Memory B cell (primary cell): ENCODE measurements at regions not wholly inside any gene's neighbourhood (a gene's known extent, or its start where the extent isn't known, plus 50 kb on each side); places are given as distances from the start of the nearest gene placed in this dataset.
"Not testable (repeated sequence)": the region's sequence is repeated elsewhere in the genome, so short reads cannot be mapped to it uniquely, and the experiment has no call there.

Source experiments
- ATAC-seq: fragments of 150-1000 bp; cut with Tn5 transposase; 2 replicates; pipeline ENCODE4 v1.10.0; 2021; ENCODE audit warnings: low read depth, mild to moderate bottlenecking, moderate library complexity
- DNase-seq, 2 donors: peaks; one replicate each; pipeline ENCODE4 v3.0.0; 2022; ENCODE audit warnings: low spot score in 2 of 2
- H3K27ac Mint-ChIP-seq: one replicate; pipeline ENCODE4 v1.8.0; 2022; ENCODE audit warnings: mild to moderate bottlenecking, moderate library complexity, mixed read lengths
- H3K27me3 Mint-ChIP-seq: one replicate; pipeline ENCODE4 v1.8.0; 2022; ENCODE audit warnings: mixed read lengths
- H3K36me3 Mint-ChIP-seq: one replicate; pipeline ENCODE4 v1.8.0; 2022; ENCODE audit warnings: mild to moderate bottlenecking, mixed read lengths
- H3K4me1 Mint-ChIP-seq: one replicate; pipeline ENCODE4 v1.8.0; 2022; ENCODE audit warnings: mixed read lengths
- H3K4me3 Mint-ChIP-seq: one replicate; pipeline ENCODE4 v1.8.0; 2022; ENCODE audit warnings: mild to moderate bottlenecking, moderate library complexity, mixed read lengths
- H3K9me3 Mint-ChIP-seq: one replicate; pipeline ENCODE4 v1.8.0; 2022; ENCODE audit warnings: mixed read lengths

DNA sequence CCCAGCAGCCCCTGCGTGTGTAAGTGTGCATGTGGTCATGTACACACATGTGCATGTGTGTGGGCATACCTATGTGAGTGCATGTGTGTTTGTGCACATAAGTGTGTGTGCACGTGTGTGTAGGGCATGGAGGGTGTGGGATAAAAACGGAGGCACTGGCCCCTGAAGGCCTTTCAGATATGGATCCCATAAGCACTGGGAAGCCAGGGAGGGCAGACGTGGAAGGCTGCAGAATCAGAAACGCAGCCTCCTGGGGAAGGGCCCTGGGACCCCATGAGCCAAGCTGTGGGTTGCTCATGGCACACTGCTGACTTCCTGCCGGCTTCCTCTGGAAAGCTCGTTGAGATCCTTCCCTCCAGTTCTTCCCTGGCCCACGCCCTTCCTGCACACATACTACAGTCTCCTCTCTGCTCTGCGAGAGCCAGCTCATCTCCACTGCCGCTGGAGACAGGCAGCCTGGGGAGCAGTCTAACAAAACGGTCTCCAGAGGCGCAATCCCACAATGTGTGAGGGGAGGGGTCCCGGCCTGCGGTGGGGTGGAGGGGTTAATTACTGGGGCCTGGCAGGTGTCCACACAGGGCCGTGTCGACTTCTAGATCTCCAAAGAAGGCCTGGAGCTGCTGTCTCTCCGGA is 435.2 kb upstream of the B3GAT1 start:
- Mint-ChIP-seq H3K36me3 (no peaks in the 10 kb centered on the region), H3K4me1 (no peaks in the 10 kb centered on the region), H3K27ac (no peak overlapping the region), H3K27me3 (peaks cover 13% of the 10 kb centered on the region), H3K9me3 (no peaks in the 10 kb centered on the region), H3K4me3 (no peak overlapping the region)
- ATAC-seq, result no peak
- no peak for DNase-seq

DNA sequence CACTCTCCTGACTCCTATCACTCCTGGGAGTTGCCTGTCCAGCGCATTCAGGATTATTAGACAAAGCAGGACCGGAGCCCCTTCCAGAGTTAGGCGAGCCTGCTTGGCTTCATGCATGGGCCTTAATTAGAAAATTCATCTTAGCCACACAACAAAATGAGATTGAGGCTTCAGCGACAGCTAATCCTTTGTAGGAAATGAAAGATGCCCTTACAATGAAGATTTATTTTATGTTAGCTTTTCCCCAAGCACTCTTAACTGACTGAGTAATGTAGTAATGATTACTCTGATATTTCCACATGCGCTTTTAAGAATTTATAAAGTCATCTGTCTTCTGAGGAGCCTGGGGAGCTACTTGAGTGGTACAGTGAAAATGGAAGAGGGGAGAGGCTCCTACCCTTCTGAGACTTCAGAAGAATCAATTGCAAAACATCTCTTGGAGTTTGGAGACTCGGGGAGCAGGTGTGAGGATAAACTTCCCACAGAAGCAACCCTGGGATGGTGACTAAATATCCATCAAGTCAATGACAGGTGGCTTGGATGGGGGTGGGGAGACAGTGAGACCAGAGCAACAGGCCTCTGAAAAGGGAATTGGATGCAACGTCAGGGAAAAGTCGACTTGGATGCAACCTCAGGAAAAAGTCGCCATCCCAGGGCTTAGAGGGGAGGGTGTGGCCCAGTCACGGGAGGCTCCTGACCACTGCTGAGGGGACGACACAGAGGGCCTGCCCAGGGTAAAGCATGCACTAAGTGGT is 434.5 kb upstream of the B3GAT1 start:
- Mint-ChIP-seq H3K4me1 (no peaks in the 10 kb centered on the region), H3K4me3 (no peak overlapping the region), H3K36me3 (no peaks in the 10 kb centered on the region), H3K9me3 (no peaks in the 10 kb centered on the region), H3K27ac (no peak overlapping the region), H3K27me3 (peaks cover 13% of the 10 kb centered on the region)
- DNase-seq (no peak), ATAC-seq (no peak)

DNA sequence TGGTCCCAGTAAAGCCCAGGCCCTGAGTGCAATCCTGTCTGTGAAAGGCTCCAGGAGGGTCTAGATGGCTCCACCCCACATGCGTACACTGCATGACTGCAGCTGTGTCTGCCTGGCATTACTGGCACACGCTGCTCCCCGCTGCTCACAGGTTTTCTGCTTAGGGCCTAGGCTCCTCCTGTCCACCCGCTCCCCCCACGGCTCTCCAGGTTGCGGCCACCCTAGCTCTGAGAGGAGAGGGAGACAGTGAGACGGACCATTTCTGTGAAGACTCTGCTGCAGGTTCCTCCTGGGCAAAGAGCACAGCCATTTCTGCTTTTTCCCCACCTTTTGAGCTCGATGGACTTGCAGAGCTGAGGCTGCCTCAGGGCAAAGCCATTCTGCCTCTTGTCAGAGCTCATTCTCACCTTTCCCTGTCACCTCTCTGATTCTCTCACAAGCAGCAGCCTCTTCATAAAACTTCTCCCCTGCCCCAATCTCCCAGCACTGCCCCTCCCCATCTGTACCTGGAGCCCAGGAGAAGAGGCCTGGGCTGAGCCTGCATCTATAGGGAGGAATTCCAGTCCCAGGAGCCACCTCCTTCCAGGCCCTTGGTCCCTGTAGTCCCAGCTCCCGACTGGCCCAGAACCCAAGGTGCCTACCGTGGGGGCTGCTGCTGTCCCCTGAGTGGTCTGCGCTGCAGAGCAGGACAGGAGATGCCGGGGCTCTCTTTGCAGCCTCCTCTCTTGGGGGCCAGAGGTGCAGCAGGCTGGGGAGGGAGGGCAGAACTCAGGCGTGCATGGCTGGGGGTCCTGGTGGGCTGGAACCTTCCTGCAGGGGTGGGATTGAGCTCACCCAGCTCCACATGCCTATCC is 433.7 kb upstream of the B3GAT1 start:
- Mint-ChIP-seq H3K36me3 (no peaks in the 10 kb centered on the region), H3K27me3 (peaks cover 15% of the 10 kb centered on the region), H3K4me1 (no peaks in the 10 kb centered on the region), H3K27ac (no peak overlapping the region), H3K9me3 (no peaks in the 10 kb centered on the region), H3K4me3 (no peak overlapping the region)
- DNase-seq (no peak), ATAC-seq (no peak)

DNA sequence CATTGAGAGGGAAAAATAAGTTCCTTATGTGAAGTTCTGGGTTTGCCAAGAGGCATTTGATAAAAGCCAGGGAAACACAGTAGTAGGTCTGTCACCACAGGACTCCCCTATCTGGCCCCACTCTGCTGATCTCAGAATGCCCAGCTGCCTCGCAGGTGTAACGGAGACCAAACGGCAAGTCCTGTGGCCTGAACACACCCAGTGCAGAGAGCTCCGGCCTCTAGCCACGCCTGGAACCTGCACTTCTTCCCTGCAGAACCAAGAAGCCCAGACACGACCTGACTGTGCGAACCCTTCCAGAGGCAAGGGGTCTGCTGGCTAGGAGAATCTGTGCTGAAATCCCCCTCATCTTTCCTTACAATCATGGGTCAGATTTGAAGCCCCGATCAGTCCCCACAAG is 432.8 kb upstream of the B3GAT1 start:
- no peaks in the 10 kb centered on the region for H3K36me3 Mint-ChIP-seq
- H3K9me3 Mint-ChIP-seq, result no peaks in the 10 kb centered on the region
- peaks cover 20% of the 10 kb centered on the region for H3K27me3 Mint-ChIP-seq
- ATAC-seq (no peak), DNase-seq (no peak)
- H3K4me3 Mint-ChIP-seq, result no peak overlapping the region
- H3K4me1 Mint-ChIP-seq, result no peaks in the 10 kb centered on the region
- no peak overlapping the region for H3K27ac Mint-ChIP-seq

DNA sequence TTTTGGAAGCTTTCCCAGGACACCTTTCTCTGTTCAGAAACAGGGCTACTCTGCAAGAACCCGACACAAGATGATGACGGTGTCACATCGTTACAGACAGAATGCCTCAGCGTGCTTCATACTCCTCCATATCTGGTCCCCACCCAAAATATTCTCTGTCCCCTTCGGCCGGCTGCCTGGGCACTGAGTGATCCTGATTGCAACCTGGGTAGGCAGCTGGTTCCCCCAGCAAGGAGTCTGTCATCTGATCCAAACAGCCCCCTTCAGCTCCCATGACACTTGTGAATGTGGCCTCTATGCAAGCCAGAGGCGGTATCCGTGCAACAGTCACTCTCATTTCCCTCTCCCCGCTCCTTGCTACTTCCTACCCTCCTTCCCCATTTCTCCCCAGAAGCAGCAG is 431.7 kb upstream of the B3GAT1 start:
- Mint-ChIP-seq H3K4me1 (no peaks in the 10 kb centered on the region), H3K4me3 (no peak overlapping the region), H3K27me3 (peaks cover 20% of the 10 kb centered on the region), H3K27ac (no peak overlapping the region), H3K9me3 (no peaks in the 10 kb centered on the region), H3K36me3 (no peaks in the 10 kb centered on the region)
- no peak for ATAC-seq
- DNase-seq, result no peak

DNA sequence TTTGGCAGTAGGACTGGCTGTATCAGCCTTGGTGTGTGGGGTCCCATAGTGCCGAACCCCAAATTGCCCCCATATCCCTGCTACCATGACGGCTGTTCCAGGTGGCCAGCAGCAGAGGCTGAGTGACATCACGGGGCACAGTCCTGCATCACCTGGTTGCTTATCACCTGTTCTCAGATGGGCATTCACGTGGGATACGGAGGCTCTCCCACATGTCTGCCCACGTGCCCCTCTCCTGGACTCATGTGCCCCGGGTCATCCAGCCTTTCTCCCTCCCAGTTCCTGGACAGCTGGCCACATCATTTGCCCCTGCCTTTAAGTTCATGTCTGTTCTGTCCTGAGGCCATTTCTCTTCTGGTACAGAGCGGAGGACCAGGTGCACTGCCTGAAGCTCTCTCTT is 431.0 kb upstream of the B3GAT1 start:
- Mint-ChIP-seq H3K4me3 (no peak overlapping the region), H3K27me3 (peaks cover 20% of the 10 kb centered on the region), H3K9me3 (no peaks in the 10 kb centered on the region), H3K4me1 (no peaks in the 10 kb centered on the region), H3K27ac (no peak overlapping the region), H3K36me3 (no peaks in the 10 kb centered on the region)
- no peak for ATAC-seq
- no peak for DNase-seq

DNA sequence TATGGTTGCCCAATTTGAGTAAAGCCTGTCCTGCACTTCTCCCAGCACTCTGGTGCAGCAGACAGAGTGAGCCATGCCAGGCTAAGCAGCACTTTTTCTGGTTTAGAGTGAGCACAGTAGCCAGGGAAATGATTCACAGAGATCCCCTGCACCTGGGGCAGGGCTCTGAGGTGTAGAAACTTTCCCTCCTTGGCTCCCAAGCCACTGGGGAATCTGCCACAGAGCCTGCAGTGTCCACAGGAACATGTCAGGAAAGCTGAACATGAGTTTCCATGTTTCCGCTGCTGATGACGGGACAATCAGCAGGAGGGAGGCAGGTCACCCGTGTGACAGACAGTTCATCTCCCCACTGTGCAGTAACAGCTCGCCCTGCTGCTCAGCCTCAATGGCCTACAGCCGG is 429.9 kb upstream of the B3GAT1 start:
- H3K4me3 Mint-ChIP-seq, result no peak overlapping the region
- no peaks in the 10 kb centered on the region for H3K9me3 Mint-ChIP-seq
- H3K27me3 Mint-ChIP-seq, result peaks cover 20% of the 10 kb centered on the region
- H3K4me1 Mint-ChIP-seq, result no peaks in the 10 kb centered on the region
- DNase-seq (no peak), ATAC-seq (no peak)
- H3K27ac Mint-ChIP-seq, result no peak overlapping the region
- H3K36me3 Mint-ChIP-seq, result no peaks in the 10 kb centered on the region

DNA sequence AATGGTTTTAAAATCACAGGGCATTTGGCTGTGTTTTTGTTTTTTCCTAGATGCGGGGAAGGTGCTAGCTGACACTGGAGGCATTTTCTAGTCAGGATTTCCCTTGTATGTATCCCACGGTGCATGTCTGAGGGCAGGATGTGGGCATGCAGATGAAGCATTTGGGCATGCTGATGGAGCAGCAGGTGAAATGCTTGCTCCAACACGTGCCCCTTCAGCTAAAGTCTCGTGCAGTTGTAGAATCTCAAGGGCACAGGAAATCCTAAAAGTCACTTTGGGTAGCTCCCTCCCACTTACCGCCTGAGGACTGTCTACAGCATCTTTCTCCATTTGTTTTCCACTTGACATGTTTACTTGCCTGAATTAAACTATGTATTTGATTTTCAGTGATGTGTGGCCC is 429.4 kb upstream of the B3GAT1 start:
- DNase-seq, result no peak
- no peak for ATAC-seq
- Mint-ChIP-seq H3K27me3 (peaks cover 20% of the 10 kb centered on the region), H3K4me1 (no peaks in the 10 kb centered on the region), H3K4me3 (no peak overlapping the region), H3K36me3 (no peaks in the 10 kb centered on the region), H3K27ac (no peak overlapping the region), H3K9me3 (no peaks in the 10 kb centered on the region)

DNA sequence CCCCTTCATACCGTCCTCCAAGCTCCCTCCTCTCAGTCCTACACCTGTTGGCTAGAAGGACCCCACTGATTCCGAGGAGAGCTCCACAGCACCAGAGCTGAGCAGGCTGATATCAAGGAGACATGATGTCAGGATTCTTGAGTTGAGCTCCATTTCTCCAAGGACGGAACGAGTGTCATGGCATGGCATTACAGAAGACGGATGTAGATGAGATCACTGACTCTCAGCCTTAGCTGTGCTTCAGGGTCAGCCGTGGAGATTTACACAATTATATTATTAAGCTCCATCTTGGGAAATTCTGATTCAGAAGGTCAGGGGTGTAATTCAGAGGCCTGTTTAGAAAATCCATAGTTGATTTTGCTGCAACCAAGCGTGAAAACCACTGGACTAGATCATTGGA is 428.9 kb upstream of the B3GAT1 start:
- Mint-ChIP-seq H3K4me3 (no peak overlapping the region), H3K4me1 (no peaks in the 10 kb centered on the region), H3K9me3 (no peaks in the 10 kb centered on the region), H3K36me3 (no peaks in the 10 kb centered on the region), H3K27me3 (peaks cover 20% of the 10 kb centered on the region), H3K27ac (no peak overlapping the region)
- no peak for DNase-seq
- ATAC-seq, result no peak

DNA sequence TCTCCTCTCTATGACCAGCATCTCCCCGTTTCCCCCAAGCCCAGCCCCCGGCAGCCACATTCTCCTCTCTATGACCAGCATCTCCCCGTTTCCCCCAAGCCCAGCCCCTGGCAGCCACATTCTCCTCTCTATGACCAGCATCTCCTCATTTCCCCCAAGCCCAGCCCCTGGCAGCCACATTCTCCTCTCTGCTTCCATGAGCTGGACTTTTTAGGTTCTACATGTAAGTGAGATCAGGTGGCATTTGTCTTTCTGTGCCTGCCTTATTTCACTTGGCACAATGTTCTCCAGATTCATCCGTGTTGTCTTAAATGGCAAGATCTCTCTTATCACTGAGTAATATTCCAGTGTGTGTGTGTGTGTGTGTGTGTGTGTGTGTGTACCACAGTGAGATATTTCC is 428.1 kb upstream of the B3GAT1 start:
- not testable (repeated sequence) for ATAC-seq, H3K9me3 Mint-ChIP-seq, DNase-seq, H3K4me3 Mint-ChIP-seq, H3K36me3 Mint-ChIP-seq, H3K4me1 Mint-ChIP-seq, H3K27ac Mint-ChIP-seq
- peaks cover 20% of the 10 kb centered on the region for H3K27me3 Mint-ChIP-seq

DNA sequence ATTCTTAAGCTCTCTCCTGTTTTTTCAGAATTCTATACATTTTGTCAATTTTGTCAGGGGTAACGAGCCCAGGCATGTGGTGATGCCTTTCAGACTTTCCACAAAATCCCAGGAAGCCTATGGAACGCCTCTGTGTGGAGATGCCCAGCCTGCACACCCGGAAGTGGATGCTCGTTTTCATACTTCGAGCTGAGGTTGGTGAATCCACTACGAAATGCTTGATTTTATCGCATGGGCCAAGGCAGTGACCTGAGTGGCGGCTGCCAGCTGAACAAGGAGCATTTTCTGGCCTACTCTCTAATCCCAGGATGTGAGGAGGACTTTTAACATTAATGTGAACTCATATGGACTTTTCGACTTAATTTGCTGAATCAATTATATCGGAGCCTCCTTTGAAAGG is 426.7 kb upstream of the B3GAT1 start:
- Mint-ChIP-seq H3K27ac (no peak overlapping the region), H3K9me3 (no peaks in the 10 kb centered on the region), H3K4me1 (no peaks in the 10 kb centered on the region), H3K36me3 (no peaks in the 10 kb centered on the region), H3K4me3 (no peak overlapping the region), H3K27me3 (peaks cover 16% of the 10 kb centered on the region)
- DNase-seq (no peak), ATAC-seq (no peak)

DNA sequence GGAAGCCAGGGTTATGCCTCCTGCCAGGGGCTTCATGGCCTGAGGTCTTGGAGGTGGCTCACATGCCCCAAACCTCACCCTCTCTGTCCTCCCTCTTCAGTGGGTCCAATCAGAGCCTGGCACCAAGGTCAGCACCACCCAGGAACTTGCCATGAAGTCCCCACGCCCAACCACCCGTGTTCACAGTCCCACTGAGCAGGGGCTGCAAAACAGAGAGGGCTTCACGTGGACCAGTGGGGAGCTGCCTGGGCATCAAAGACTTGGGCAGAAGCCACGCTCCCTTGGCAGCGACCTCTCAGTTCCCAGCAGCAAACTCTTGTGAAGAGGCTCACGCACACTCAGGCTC is 425.8 kb upstream of the B3GAT1 start:
- H3K27me3 Mint-ChIP-seq, result peaks cover 12% of the 10 kb centered on the region
- H3K9me3 Mint-ChIP-seq, result peaks cover under 1% of the 10 kb centered on the region
- H3K27ac Mint-ChIP-seq, result no peak overlapping the region
- H3K36me3 Mint-ChIP-seq, result no peaks in the 10 kb centered on the region
- no peak for DNase-seq
- no peak overlapping the region for H3K4me3 Mint-ChIP-seq
- H3K4me1 Mint-ChIP-seq, result no peaks in the 10 kb centered on the region
- no peak for ATAC-seq

DNA sequence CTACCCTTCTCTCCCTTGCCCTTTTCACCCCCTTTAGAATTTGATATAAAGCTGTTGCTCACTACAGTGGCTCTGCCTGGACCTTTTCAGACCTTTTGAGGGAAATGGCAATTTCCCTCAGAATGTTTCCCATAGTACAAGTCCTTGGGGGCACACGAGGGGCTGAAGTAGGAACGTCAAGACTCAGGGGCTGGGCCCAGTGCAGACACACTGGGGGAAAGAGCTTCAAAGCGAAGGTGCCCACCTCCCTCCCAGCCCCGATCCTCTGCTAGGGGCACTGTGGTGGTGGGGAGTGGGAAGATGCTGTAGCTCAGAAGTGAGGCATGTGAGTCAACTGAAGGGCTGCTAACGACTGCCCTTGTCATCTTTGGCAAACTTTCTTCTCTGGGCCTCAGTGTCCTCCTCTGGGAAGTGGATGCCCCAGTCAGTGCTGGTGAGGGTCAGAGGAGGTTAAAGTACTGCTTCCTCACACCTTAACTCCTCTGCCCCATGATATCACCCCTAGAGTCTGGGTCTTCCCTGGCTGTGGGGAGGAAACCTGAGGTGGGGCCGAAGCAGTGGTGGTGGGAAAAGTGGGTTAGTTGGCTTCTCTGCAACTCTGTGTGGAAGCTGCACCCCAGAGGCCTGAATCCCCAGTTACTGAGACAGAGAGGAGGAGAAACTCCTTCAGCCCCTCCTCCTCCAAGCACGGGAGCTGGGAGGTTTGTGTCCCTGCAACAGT is 425.3 kb upstream of the B3GAT1 start:
- peaks cover 4% of the 10 kb centered on the region for H3K9me3 Mint-ChIP-seq
- no peak overlapping the region for H3K27ac Mint-ChIP-seq
- DNase-seq (no peak), ATAC-seq (no peak)
- no peaks in the 10 kb centered on the region for H3K36me3 Mint-ChIP-seq
- H3K27me3 Mint-ChIP-seq, result peaks cover 9% of the 10 kb centered on the region
- no peak overlapping the region for H3K4me3 Mint-ChIP-seq
- no peaks in the 10 kb centered on the region for H3K4me1 Mint-ChIP-seq

DNA sequence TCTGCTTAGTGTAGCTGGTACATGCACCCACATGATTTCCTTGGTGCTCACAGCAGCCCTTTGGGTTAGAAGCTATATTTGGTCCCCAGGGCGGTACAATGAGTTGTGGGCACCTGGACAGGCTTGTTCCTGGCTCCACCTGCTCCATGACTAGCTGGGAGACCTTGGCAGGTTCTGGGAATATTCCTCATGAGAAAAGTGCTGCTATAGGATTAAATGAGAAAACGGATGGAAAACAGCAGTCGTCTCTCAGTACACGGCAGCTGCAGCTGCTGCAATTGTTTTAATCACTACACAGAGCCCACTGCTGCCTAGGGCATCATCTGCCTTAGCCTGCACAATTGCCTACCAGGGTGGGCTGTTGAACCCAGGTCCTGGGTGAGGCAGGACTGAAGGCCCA is 424.5 kb upstream of the B3GAT1 start:
- Mint-ChIP-seq H3K4me3 (no peak overlapping the region), H3K4me1 (no peaks in the 10 kb centered on the region), H3K27ac (no peak overlapping the region), H3K36me3 (no peaks in the 10 kb centered on the region), H3K27me3 (peaks cover 11% of the 10 kb centered on the region), H3K9me3 (peaks cover 6% of the 10 kb centered on the region)
- DNase-seq (no peak), ATAC-seq (no peak)
